Keratinocyte (primary cell): ENCODE measurements at regions not wholly inside any gene's neighbourhood (a gene's known extent, or its start where the extent isn't known, plus 50 kb on each side); places are given as distances from the start of the nearest gene placed in this dataset.

Experiments used
- DNase-seq: peaks from one replicate; pipeline ENCODE4 v3.0.0-alpha.2; 2011; ENCODE audit warnings: low read depth, missing footprints, low spot score
- FAIRE-seq: peaks from 2 replicates; lab custom pipeline; 2011; peaks lifted over from hg19 to GRCh38; lab: Jason Lieb, UNC
- H2AFZ ChIP-seq: 2 replicates; pipeline ENCODE4 v1.6.0; 2012; ENCODE audit warnings: low read length, control low read depth, inconsistent platforms; ENCODE audit not compliant: control insufficient read depth
- H3K27ac ChIP-seq: 2 replicates; pipeline ENCODE4 v1.5.1; 2011; ENCODE audit warnings: low read length; ENCODE audit not compliant: control insufficient read depth, insufficient read depth
- H3K27me3 ChIP-seq: 3 replicates; pipeline ENCODE4 v1.6.0; 2011; ENCODE audit warnings: low read length; ENCODE audit not compliant: control insufficient read depth, insufficient read depth; ENCODE audit errors: extremely low read depth
- H3K36me3 ChIP-seq, 2 experiments: 2 replicates in 1 of 2; 3 replicates in 1 of 2; pipeline ENCODE4 v1.5.1; 2011; ENCODE audit warnings: low read length in 2 of 2, mild to moderate bottlenecking in 1 of 2; ENCODE audit not compliant: control insufficient read depth in 2 of 2, insufficient read depth in 2 of 2; ENCODE audit errors: extremely low read depth in 1 of 2
- H3K4me1 ChIP-seq: 3 replicates; pipeline ENCODE4 v1.5.1; 2011; ENCODE audit warnings: low read length; ENCODE audit not compliant: control insufficient read depth, insufficient read depth; ENCODE audit errors: extremely low read depth
- H3K4me2 ChIP-seq: 3 replicates; pipeline ENCODE4 v1.6.0; 2011; ENCODE audit warnings: low read depth, low read length; ENCODE audit not compliant: control insufficient read depth, insufficient read depth; ENCODE audit errors: extremely low read depth
- H3K4me3 ChIP-seq, 3 experiments: fragments of 200-600 bp in 1 of 3; sonication (generic) in 1 of 3; 2 replicates in 2 of 3; 3 replicates in 1 of 3; pipeline ENCODE4 v1.5.1; 2011 to 2016; ENCODE audit warnings: low read length in 3 of 3, mild to moderate bottlenecking in 3 of 3, control low read depth in 2 of 3, inconsistent platforms in 1 of 3, low read depth in 1 of 3, mixed read lengths in 1 of 3, mixed run types in 1 of 3, moderate library complexity in 1 of 3; ENCODE audit not compliant: control insufficient read depth in 2 of 3, insufficient read depth in 2 of 3; ENCODE audit errors: extremely low read depth in 1 of 3
- H3K79me2 ChIP-seq: 2 replicates; pipeline ENCODE4 v1.6.0; 2012; ENCODE audit warnings: low read length; ENCODE audit not compliant: control insufficient read depth, insufficient read depth
- H3K9ac ChIP-seq: 3 replicates; pipeline ENCODE4 v1.6.0; 2011; ENCODE audit warnings: low read length; ENCODE audit not compliant: control insufficient read depth, insufficient read depth; ENCODE audit errors: extremely low read depth
- H3K9me1 ChIP-seq: 3 replicates; pipeline ENCODE4 v1.6.0; 2011; ENCODE audit warnings: low read length; ENCODE audit not compliant: control insufficient read depth, insufficient read depth; ENCODE audit errors: extremely low read depth
- H3K9me3 ChIP-seq: 2 replicates; pipeline ENCODE4 v1.5.1; 2012; ENCODE audit warnings: low read depth, low read length; ENCODE audit not compliant: control insufficient read depth
- H4K20me1 ChIP-seq: 3 replicates; pipeline ENCODE4 v1.6.0; 2011; ENCODE audit warnings: low read length; ENCODE audit not compliant: control insufficient read depth, insufficient read depth; ENCODE audit errors: extremely low read depth
- CTCF ChIP-seq, 3 experiments: IDR thresholded peaks in 1 of 3; conservative IDR thresholded peaks in 1 of 3; optimal IDR thresholded peaks in 1 of 3; 2 replicates in 2 of 3; 3 replicates in 1 of 3; pipeline versions ENCODE3 to v1.5.1; 2011; ENCODE audit warnings: low read length in 3 of 3, mild to moderate bottlenecking in 3 of 3, moderate library complexity in 2 of 3, control low read depth in 1 of 3, inconsistent platforms in 1 of 3; ENCODE audit not compliant: insufficient read depth in 2 of 3; ENCODE audit errors: extremely low read depth in 1 of 3
- EZH2 ChIP-seq: IDR thresholded peaks from one replicate; pipeline ENCODE4 v1.6.1; 2012; ENCODE audit warnings: inconsistent platforms, mild to moderate bottlenecking, low read length, moderate library complexity
- dilution Hi-C: fragments of 300-500 bp; cut with MboI; formaldehyde crosslinking; loops from one replicate; pipeline ENCODE4 v1.7.0; 2020; ENCODE audit warnings: low sequenced_read_pairs; ENCODE audit not compliant: extremely low pct_ligation_motif_present

DNA sequence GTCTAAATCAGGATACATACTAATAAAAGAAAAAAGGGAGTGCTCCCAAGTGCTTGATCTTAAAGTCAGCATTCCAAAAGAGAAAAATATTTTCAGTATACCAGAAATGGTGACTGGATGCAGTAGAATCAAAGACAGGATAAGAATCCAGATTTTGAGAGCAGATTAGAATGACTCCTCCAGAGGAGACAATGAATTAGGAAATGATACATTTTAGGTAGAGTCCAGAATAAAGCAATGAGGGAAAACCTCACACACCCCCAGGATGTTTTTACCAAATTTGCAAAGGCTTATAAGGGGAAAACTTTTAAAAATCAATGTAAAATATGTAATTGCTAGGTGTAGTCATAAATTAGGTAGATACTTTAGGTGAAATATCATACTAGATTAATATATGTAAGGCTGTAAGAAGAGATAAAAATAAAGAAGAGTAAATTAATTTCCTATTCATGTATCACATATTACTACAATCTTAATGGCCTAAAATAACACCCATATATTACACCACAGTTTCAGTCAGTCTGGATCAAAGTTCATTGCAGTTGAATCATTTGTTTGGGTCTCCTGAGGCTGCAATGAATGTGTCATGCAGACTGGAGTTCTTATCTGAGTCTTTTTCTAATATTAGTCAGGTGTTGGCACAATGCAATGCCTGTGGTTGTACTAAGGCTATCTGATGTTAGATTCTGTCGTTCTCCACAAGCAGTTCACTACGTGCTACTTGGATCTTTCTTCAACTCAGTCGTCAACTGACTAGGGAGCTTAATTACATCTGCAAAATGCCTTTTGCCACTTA, 547.8 kb upstream of the EPHA6 start:
- Histone ChIP-seq H3K79me2 (no peaks in the 10 kb centered on the region), H3K27me3 (no peaks in the 10 kb centered on the region), H3K27ac (no peak overlapping the region), H3K4me1 (peaks cover 4% of the 10 kb centered on the region), H3K4me3 (no peak overlapping the region), H3K4me2 (no peak overlapping the region), H4K20me1 (no peaks in the 10 kb centered on the region), H3K9me3 (no peaks in the 10 kb centered on the region), H3K9ac (no peak overlapping the region), H2AFZ (no peak overlapping the region), H3K9me1 (no peaks in the 10 kb centered on the region), H3K36me3 (no peaks in the 10 kb centered on the region)
- dilution Hi-C loops = no loop called here
- FAIRE-seq (no peak), DNase-seq (no peak)
- TF ChIP-seq CTCF (optimal IDR thresholded peaks at IDR 0.05 in 1 of 3, IDR thresholded peaks at IDR 0.05 in 1 of 3, conservative IDR thresholded peaks at IDR 0.05 in 1 of 3; ENCODE audit: extremely low read depth in 1 of 3, insufficient read depth in 2 of 3, low read length in 3 of 3) (no peak), EZH2 (no peak)

- FAIRE-seq = no peak
- Histone ChIP-seq H3K27me3 (no peaks in the 10 kb centered on the region), H4K20me1 (no peaks in the 10 kb centered on the region), H3K9me1 (no peaks in the 10 kb centered on the region), H3K4me3 (no peak overlapping the region), H3K36me3 (no peaks in the 10 kb centered on the region), H3K4me2 (no peak overlapping the region), H3K79me2 (no peaks in the 10 kb centered on the region), H3K9me3 (no peaks in the 10 kb centered on the region), H3K27ac (no peak overlapping the region), H2AFZ (no peak overlapping the region), H3K9ac (no peak overlapping the region), H3K4me1 (peaks cover 4% of the 10 kb centered on the region)
- TF ChIP-seq EZH2 = no peak
- no peak for TF ChIP-seq CTCF (optimal IDR thresholded peaks at IDR 0.05 in 1 of 3, IDR thresholded peaks at IDR 0.05 in 1 of 3, conservative IDR thresholded peaks at IDR 0.05 in 1 of 3; ENCODE audit: extremely low read depth in 1 of 3, insufficient read depth in 2 of 3, low read length in 3 of 3)
- DNase-seq = no peak
- dilution Hi-C loops = no loop called here
Measured at GRCh38 chr3:96267577-96267976, 546.8 kb upstream of the EPHA6 start.
